Keratinocyte (primary cell): ENCODE measurements at regions not wholly inside any gene's neighbourhood (a gene's known extent, or its start where the extent isn't known, plus 50 kb on each side); places are given as distances from the start of the nearest gene placed in this dataset.
A peak's percentile ranks its signal among the peaks of the same experiment; 100 is the strongest.

Experiments used
- DNase-seq: peaks from one replicate; pipeline ENCODE4 v3.0.0-alpha.2; 2011; ENCODE audit warnings: low read depth, missing footprints, low spot score
- FAIRE-seq: peaks from 2 replicates; lab custom pipeline; 2011; peaks lifted over from hg19 to GRCh38; lab: Jason Lieb, UNC
- H2AFZ ChIP-seq: 2 replicates; pipeline ENCODE4 v1.6.0; 2012; ENCODE audit warnings: low read length, control low read depth, inconsistent platforms; ENCODE audit not compliant: control insufficient read depth
- H3K27ac ChIP-seq: 2 replicates; pipeline ENCODE4 v1.5.1; 2011; ENCODE audit warnings: low read length; ENCODE audit not compliant: control insufficient read depth, insufficient read depth
- H3K27me3 ChIP-seq: 3 replicates; pipeline ENCODE4 v1.6.0; 2011; ENCODE audit warnings: low read length; ENCODE audit not compliant: control insufficient read depth, insufficient read depth; ENCODE audit errors: extremely low read depth
- H3K36me3 ChIP-seq, 2 experiments: 2 replicates in 1 of 2; 3 replicates in 1 of 2; pipeline ENCODE4 v1.5.1; 2011; ENCODE audit warnings: low read length in 2 of 2, mild to moderate bottlenecking in 1 of 2; ENCODE audit not compliant: control insufficient read depth in 2 of 2, insufficient read depth in 2 of 2; ENCODE audit errors: extremely low read depth in 1 of 2
- H3K4me1 ChIP-seq: 3 replicates; pipeline ENCODE4 v1.5.1; 2011; ENCODE audit warnings: low read length; ENCODE audit not compliant: control insufficient read depth, insufficient read depth; ENCODE audit errors: extremely low read depth
- H3K4me2 ChIP-seq: 3 replicates; pipeline ENCODE4 v1.6.0; 2011; ENCODE audit warnings: low read depth, low read length; ENCODE audit not compliant: control insufficient read depth, insufficient read depth; ENCODE audit errors: extremely low read depth
- H3K4me3 ChIP-seq, 3 experiments: fragments of 200-600 bp in 1 of 3; sonication (generic) in 1 of 3; 2 replicates in 2 of 3; 3 replicates in 1 of 3; pipeline ENCODE4 v1.5.1; 2011 to 2016; ENCODE audit warnings: low read length in 3 of 3, mild to moderate bottlenecking in 3 of 3, control low read depth in 2 of 3, inconsistent platforms in 1 of 3, low read depth in 1 of 3, mixed read lengths in 1 of 3, mixed run types in 1 of 3, moderate library complexity in 1 of 3; ENCODE audit not compliant: control insufficient read depth in 2 of 3, insufficient read depth in 2 of 3; ENCODE audit errors: extremely low read depth in 1 of 3
- H3K79me2 ChIP-seq: 2 replicates; pipeline ENCODE4 v1.6.0; 2012; ENCODE audit warnings: low read length; ENCODE audit not compliant: control insufficient read depth, insufficient read depth
- H3K9ac ChIP-seq: 3 replicates; pipeline ENCODE4 v1.6.0; 2011; ENCODE audit warnings: low read length; ENCODE audit not compliant: control insufficient read depth, insufficient read depth; ENCODE audit errors: extremely low read depth
- H3K9me1 ChIP-seq: 3 replicates; pipeline ENCODE4 v1.6.0; 2011; ENCODE audit warnings: low read length; ENCODE audit not compliant: control insufficient read depth, insufficient read depth; ENCODE audit errors: extremely low read depth
- H3K9me3 ChIP-seq: 2 replicates; pipeline ENCODE4 v1.5.1; 2012; ENCODE audit warnings: low read depth, low read length; ENCODE audit not compliant: control insufficient read depth
- H4K20me1 ChIP-seq: 3 replicates; pipeline ENCODE4 v1.6.0; 2011; ENCODE audit warnings: low read length; ENCODE audit not compliant: control insufficient read depth, insufficient read depth; ENCODE audit errors: extremely low read depth
- EZH2 ChIP-seq: IDR thresholded peaks from one replicate; pipeline ENCODE4 v1.6.1; 2012; ENCODE audit warnings: inconsistent platforms, mild to moderate bottlenecking, low read length, moderate library complexity
- dilution Hi-C: fragments of 300-500 bp; cut with MboI; formaldehyde crosslinking; loops from one replicate; pipeline ENCODE4 v1.7.0; 2020; ENCODE audit warnings: low sequenced_read_pairs; ENCODE audit not compliant: extremely low pct_ligation_motif_present
- TF ChIP-seq, protein P1 (sequence below), 3 experiments: IDR thresholded peaks in 1 of 3; conservative IDR thresholded peaks in 1 of 3; optimal IDR thresholded peaks in 1 of 3; 2 replicates in 2 of 3; 3 replicates in 1 of 3; pipeline versions ENCODE3 to v1.5.1; 2011; ENCODE audit warnings: low read length in 3 of 3, mild to moderate bottlenecking in 3 of 3, moderate library complexity in 2 of 3, control low read depth in 1 of 3, inconsistent platforms in 1 of 3; ENCODE audit not compliant: insufficient read depth in 2 of 3; ENCODE audit errors: extremely low read depth in 1 of 3

DNA sequence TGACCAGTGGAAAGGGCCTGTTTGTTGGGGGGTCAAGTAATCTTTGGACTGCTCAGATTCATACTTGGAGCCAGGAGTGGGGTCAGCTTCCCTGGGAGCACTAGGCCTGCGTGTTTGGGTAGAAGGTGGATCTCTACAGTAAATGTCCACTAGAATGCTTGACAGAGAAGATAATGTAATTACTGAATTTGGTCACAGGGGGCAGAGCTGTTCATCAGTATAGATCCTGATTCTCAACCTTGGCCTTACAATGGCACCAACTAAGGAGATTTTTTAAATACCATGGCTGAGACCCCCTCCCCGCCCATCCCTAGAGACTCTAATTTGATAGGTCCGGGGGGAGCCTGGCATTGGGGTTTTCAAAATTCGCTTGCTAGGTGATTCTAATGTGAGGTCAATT is 217.5 kb upstream of the PLXNA2 start:
- H4K20me1 ChIP-seq = no peaks in the 10 kb centered on the region
- H3K36me3 ChIP-seq = no peaks in the 10 kb centered on the region
- H3K9ac ChIP-seq = no peak overlapping the region
- H3K9me3 ChIP-seq = no peaks in the 10 kb centered on the region
- dilution Hi-C loops = no loop called here
- no peak overlapping the region for H3K4me2 ChIP-seq
- no peaks in the 10 kb centered on the region for H3K27me3 ChIP-seq
- no peak for FAIRE-seq
- H3K4me1 ChIP-seq = no peaks in the 10 kb centered on the region
- no peaks in the 10 kb centered on the region for H3K79me2 ChIP-seq
- no peak overlapping the region for H2AFZ ChIP-seq
- H3K4me3 ChIP-seq = no peak overlapping the region
- TF ChIP-seq, protein P1, sequence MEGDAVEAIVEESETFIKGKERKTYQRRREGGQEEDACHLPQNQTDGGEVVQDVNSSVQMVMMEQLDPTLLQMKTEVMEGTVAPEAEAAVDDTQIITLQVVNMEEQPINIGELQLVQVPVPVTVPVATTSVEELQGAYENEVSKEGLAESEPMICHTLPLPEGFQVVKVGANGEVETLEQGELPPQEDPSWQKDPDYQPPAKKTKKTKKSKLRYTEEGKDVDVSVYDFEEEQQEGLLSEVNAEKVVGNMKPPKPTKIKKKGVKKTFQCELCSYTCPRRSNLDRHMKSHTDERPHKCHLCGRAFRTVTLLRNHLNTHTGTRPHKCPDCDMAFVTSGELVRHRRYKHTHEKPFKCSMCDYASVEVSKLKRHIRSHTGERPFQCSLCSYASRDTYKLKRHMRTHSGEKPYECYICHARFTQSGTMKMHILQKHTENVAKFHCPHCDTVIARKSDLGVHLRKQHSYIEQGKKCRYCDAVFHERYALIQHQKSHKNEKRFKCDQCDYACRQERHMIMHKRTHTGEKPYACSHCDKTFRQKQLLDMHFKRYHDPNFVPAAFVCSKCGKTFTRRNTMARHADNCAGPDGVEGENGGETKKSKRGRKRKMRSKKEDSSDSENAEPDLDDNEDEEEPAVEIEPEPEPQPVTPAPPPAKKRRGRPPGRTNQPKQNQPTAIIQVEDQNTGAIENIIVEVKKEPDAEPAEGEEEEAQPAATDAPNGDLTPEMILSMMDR (optimal IDR thresholded peaks at IDR 0.05 in 1 of 3, IDR thresholded peaks at IDR 0.05 in 1 of 3, conservative IDR thresholded peaks at IDR 0.05 in 1 of 3; ENCODE audit: extremely low read depth in 1 of 3, insufficient read depth in 2 of 3, low read length in 3 of 3) = peak; percentile 12 to 43 (median 31)
- TF ChIP-seq EZH2 = no peak
- no peaks in the 10 kb centered on the region for H3K9me1 ChIP-seq
- no peak for DNase-seq
- no peak overlapping the region for H3K27ac ChIP-seq

DNA sequence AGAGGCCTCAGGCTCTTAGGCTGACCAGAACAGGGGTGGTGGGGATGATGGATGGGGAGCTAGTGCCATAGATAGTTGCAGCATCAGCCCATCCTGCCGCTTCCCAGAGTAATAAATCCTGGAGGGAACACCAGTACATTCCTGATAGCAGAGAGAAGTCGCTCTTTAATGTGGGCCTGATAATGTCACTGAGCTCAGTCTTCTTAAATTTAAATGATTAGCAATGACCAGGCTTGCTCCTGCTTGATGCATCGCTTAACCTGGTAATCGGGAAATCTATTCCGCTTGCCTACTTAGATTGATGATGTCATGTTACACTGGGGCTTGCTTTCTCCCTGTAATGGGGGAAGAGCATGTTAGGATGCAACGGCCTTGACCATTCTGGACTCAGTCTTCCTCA is 218.6 kb upstream of the PLXNA2 start:
- H3K27me3 ChIP-seq = no peaks in the 10 kb centered on the region
- TF ChIP-seq EZH2 = no peak
- TF ChIP-seq, protein P1 (optimal IDR thresholded peaks at IDR 0.05 in 1 of 3, IDR thresholded peaks at IDR 0.05 in 1 of 3, conservative IDR thresholded peaks at IDR 0.05 in 1 of 3; ENCODE audit: extremely low read depth in 1 of 3, insufficient read depth in 2 of 3, low read length in 3 of 3) = no peak
- no peaks in the 10 kb centered on the region for H3K4me1 ChIP-seq
- H2AFZ ChIP-seq = no peak overlapping the region
- no peaks in the 10 kb centered on the region for H4K20me1 ChIP-seq
- H3K4me3 ChIP-seq = no peak overlapping the region
- no peak for DNase-seq
- H3K27ac ChIP-seq = no peak overlapping the region
- dilution Hi-C loops = no loop called here
- H3K4me2 ChIP-seq = no peak overlapping the region
- H3K9me1 ChIP-seq = no peaks in the 10 kb centered on the region
- FAIRE-seq = no peak
- H3K9me3 ChIP-seq = no peaks in the 10 kb centered on the region
- H3K9ac ChIP-seq = no peak overlapping the region
- no peaks in the 10 kb centered on the region for H3K36me3 ChIP-seq
- H3K79me2 ChIP-seq = no peaks in the 10 kb centered on the region
